Upper lobe of left lung (tissue), 6 donors: ENCODE measurements at regions not wholly inside any gene's neighbourhood (a gene's known extent, or its start where the extent isn't known, plus 50 kb on each side); places are given as distances from the start of the nearest gene placed in this dataset.

Experiments used
- ATAC-seq, 2 donors: fragments of 200-7000 bp; cut with Tn5 transposase; one replicate each; pipeline ENCODE4 v1.9.1; 2022; ENCODE audit warnings: mild to moderate bottlenecking in 2 of 2, moderate library complexity in 2 of 2; ENCODE audit not compliant: low FRiP score in 2 of 2
- DNase-seq, 2 donors: peaks; one replicate each; pipeline ENCODE4 v3.0.0-alpha.2; 2019 to 2020
- H3K27ac ChIP-seq, 4 donors: fragments of 200-600 bp; sonication (generic); one replicate each; pipeline ENCODE4 v1.5.1; 2016 to 2019
- H3K27me3 ChIP-seq, 4 donors: fragments of 200-600 bp; sonication (generic); one replicate each; pipeline ENCODE4 v1.5.1; 2017 to 2019
- H3K36me3 ChIP-seq, 4 donors: fragments of 200-600 bp; sonication (generic); one replicate each; pipeline ENCODE4 v1.5.1; 2016 to 2019
- H3K4me1 ChIP-seq, 4 donors: fragments of 200-600 bp; sonication (generic); one replicate each; pipeline ENCODE4 v1.5.1; 2018 to 2019
- H3K4me3 ChIP-seq, 4 donors: fragments of 200-600 bp; sonication (generic); one replicate each; pipeline ENCODE4 v1.5.1; 2017 to 2019; ENCODE audit warnings: mild to moderate bottlenecking in 2 of 4, moderate library complexity in 1 of 4
- H3K9me3 ChIP-seq, 4 donors: fragments of 200-600 bp; sonication (generic); one replicate each; pipeline ENCODE4 v1.5.1; 2018 to 2019
- EP300 ChIP-seq, 4 donors: sonication (generic); formaldehyde crosslinking; IDR thresholded peaks; one replicate each; pipeline ENCODE4 v1.5.1; 2017; ENCODE audit warnings: antibody characterized with exemption in 4 of 4, control low read depth in 2 of 4
- POLR2A ChIP-seq, 4 donors: fragments of 450-650 bp; IDR thresholded peaks; one replicate each; pipeline ENCODE4 v1.5.1; 2016 to 2017; ENCODE audit warnings: antibody characterized with exemption in 4 of 4, mild to moderate bottlenecking in 2 of 4
- POLR2AphosphoS5 ChIP-seq, 2 donors: sonication (generic); formaldehyde crosslinking; IDR thresholded peaks; one replicate each; pipeline ENCODE4 v1.5.1; 2017; ENCODE audit warnings: antibody characterized with exemption in 2 of 2
- WGBS, 2 donors: methylation state at CpG; one replicate each; pipeline ENCODE4 v1.1.5; 2017 to 2018; 5-methylcytosine and 5-hydroxymethylcytosine counted together
- TF ChIP-seq, protein P1 (sequence below), 6 experiments: fragments of 450-650 bp in 4 of 6; fragments of 200-600 bp in 2 of 6; sonication (generic) in 2 of 6; IDR thresholded peaks; one replicate each; pipeline ENCODE4 v1.5.1; 2016 to 2019; ENCODE audit warnings: antibody characterized with exemption in 6 of 6
- donor health status: DM: no; HTN: no; CAD: no; lungs with moderate emphysema.
- donor health status: DM: no; HTN: yes; CAD: no; lungs with severe emphysema.

DNA sequence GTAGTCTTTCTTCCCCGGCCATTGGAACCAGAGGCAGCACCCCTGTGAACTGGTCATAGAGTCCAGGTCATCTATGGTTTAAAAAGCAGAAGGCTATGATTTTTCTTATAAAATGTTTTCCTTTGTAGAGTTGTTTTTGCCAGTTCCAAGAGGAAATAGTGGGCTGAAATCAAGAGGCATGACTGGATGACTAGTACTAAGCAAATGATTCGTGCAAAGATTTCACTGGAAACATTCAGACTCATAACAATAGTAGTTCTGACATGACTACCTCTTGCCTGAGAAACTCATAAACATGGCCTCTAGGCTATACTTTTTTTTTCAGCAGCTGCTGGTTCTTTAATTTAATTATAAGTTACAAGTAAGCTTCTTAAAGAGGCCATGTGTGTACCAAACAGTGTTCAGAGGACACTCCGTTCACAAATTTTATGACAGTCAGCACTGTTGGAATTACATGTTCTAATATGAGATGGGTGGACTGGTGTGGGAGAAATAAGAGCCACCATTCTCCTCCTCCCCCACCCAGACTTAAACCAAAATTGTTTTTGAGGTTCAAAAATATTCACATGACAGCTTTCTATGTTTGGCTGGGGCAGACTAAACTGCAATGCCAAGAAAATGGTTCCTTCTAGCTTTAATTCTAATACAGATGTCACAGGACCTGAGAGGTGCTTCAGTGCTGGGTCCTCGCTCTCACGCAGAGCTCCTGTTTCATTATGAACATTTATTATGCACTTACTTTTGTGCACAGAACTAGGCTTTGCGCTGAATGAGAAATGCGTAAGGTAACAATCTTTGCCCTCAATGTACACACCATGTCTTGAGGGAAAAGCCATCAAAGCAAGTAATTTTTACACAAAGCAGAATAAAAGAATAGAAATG, 147.5 kb downstream of the ZC3H11B start:
- WGBS, 2 donors: 93% methylated on average over 7 of the region's 7 CpGs
- Histone ChIP-seq H3K4me1 (no peaks in the 10 kb centered on the region), H3K4me3 (no peak overlapping the region), H3K27ac (no peak overlapping the region), H3K9me3 (no peaks in the 10 kb centered on the region), H3K27me3 (no peaks in the 10 kb centered on the region), H3K36me3 (no peaks in the 10 kb centered on the region)
- DNase-seq: no peak
- ATAC-seq: no peak
- TF ChIP-seq POLR2AphosphoS5 (IDR thresholded peaks at IDR 0.05): no peak
- TF ChIP-seq, protein P1, sequence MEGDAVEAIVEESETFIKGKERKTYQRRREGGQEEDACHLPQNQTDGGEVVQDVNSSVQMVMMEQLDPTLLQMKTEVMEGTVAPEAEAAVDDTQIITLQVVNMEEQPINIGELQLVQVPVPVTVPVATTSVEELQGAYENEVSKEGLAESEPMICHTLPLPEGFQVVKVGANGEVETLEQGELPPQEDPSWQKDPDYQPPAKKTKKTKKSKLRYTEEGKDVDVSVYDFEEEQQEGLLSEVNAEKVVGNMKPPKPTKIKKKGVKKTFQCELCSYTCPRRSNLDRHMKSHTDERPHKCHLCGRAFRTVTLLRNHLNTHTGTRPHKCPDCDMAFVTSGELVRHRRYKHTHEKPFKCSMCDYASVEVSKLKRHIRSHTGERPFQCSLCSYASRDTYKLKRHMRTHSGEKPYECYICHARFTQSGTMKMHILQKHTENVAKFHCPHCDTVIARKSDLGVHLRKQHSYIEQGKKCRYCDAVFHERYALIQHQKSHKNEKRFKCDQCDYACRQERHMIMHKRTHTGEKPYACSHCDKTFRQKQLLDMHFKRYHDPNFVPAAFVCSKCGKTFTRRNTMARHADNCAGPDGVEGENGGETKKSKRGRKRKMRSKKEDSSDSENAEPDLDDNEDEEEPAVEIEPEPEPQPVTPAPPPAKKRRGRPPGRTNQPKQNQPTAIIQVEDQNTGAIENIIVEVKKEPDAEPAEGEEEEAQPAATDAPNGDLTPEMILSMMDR (IDR thresholded peaks at IDR 0.05): no peak
- TF ChIP-seq EP300 (IDR thresholded peaks at IDR 0.05): no peak
- no peak for TF ChIP-seq POLR2A (IDR thresholded peaks at IDR 0.05)

DNA sequence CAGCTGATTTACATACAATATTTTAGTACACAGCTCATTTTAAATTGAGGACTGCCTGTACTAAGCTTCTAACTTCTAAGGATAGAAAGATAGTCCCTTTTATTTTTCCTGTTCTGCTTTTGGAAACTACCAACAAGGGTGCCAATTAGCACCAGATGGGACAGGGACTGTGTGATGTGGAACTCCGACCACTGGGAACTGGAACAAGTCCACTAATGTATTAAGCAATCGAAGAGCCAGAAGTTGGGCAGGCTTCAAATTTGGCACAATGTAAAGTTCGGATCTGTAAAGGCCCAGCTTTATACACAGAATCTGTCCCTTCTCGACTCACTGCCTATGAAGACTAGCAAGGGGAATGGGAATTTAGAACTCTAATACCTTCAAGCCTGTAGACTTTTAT, 149.3 kb downstream of the ZC3H11B start:
- Histone ChIP-seq H3K9me3 (no peaks in the 10 kb centered on the region), H3K27ac (no peak overlapping the region), H3K4me3 (no peak overlapping the region), H3K27me3 (no peaks in the 10 kb centered on the region), H3K36me3 (no peaks in the 10 kb centered on the region), H3K4me1 (no peaks in the 10 kb centered on the region)
- WGBS, 2 donors: 66 to 75% methylated on average over 4 of the region's 4 CpGs
- peak in 1 of 2 donors; percentile 31 for ATAC-seq
- no peak for TF ChIP-seq POLR2AphosphoS5 (IDR thresholded peaks at IDR 0.05)
- TF ChIP-seq POLR2A (IDR thresholded peaks at IDR 0.05): no peak
- TF ChIP-seq, protein P1 (IDR thresholded peaks at IDR 0.05): no peak
- no peak for TF ChIP-seq EP300 (IDR thresholded peaks at IDR 0.05)
- DNase-seq: no peak

DNA sequence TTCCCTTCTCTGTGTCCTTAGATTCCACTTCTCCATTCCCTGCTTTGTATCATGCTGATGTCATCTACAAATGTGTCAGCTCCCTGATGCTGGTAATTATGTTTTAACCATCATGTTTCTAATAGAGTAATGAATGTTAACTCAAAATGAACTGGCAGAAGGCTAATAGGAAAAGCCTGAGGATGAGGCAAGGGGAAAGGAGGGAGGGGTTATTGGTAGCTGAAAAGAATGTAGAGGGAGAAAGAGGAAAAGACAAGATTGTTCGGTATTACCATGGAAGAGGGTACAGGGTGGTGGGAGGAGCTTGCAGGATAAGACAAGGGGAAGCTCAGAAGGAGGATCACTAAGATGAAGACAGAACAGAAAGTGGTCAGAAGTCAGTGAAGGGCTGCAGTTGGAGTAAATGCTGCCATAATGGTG, 150.9 kb downstream of the ZC3H11B start:
- no peaks in the 10 kb centered on the region for H3K9me3 ChIP-seq
- 81 to 84% methylated on average over 1 of the region's 1 CpG for WGBS, 2 donors
- ATAC-seq: peak in 1 of 2 donors; percentile 25

DNA sequence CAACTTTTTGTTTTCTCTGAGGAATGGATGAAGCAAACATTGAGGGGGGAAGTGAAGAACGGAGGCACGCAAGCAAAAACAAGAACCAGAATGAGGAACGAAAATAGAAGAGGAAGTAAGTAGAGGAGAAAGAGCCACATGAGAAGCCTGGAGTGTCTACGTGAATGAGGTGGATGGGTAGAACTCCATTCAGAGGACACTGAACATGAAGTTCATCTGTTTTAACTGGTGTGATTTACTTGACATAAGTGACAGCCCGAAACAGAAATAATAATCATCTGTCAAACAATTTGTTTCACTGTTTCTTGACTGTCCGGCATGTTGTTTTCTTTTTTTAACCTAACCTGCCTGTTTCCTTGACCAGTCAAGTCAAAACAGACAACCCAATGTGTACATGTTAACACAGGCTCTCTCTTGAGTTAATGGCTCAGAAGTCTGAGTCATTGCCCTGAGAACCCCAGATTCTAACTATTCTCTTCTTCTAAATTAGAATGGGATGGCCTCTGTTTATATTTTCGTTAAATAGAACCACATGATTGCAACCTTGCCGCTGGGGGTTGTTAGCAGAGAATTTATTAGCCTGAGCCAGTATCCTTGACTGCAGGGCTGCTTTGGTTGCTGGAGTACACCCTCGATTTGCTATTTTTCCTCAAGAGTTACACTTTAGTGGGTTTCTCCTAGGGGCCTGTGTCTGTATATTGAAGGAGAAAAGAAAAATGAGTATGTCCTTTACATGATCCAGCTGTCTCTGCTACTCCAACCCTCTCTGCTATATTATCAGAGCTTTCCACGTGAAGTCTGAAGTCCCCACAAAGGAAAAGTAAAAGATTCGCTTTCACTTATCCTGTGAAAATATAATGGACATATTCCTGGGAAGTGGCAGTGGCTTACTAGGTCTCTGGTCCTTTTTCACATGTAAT, 151.7 kb downstream of the ZC3H11B start:
- Histone ChIP-seq H3K9me3 (no peaks in the 10 kb centered on the region), H3K36me3 (no peaks in the 10 kb centered on the region), H3K4me3 (no peak overlapping the region), H3K27ac (peak overlapping the region in 2 of 4 donors; percentile 21 to 38), H3K27me3 (no peaks in the 10 kb centered on the region), H3K4me1 (no peaks in the 10 kb centered on the region)
- WGBS, 2 donors: 51 to 70% methylated on average over 11 of the region's 11 CpGs
- TF ChIP-seq, protein P1 (IDR thresholded peaks at IDR 0.05): no peak
- no peak for TF ChIP-seq EP300 (IDR thresholded peaks at IDR 0.05)
- DNase-seq (no peak), ATAC-seq (peak in 1 of 2 donors; percentile 84)

More for the DNA sequence above, 150.9 kb downstream of the ZC3H11B start:
- no peak overlapping the region for H3K4me3 ChIP-seq
- no peak for DNase-seq
- peak overlapping the region in 1 of 4 donors; percentile 27 for H3K27ac ChIP-seq
- H3K27me3 ChIP-seq: no peaks in the 10 kb centered on the region
- no peak for TF ChIP-seq POLR2AphosphoS5 (IDR thresholded peaks at IDR 0.05)
- TF ChIP-seq, protein P1 (IDR thresholded peaks at IDR 0.05): no peak
- TF ChIP-seq EP300 (IDR thresholded peaks at IDR 0.05): no peak
- TF ChIP-seq POLR2A (IDR thresholded peaks at IDR 0.05): no peak
- H3K4me1 ChIP-seq: no peaks in the 10 kb centered on the region
- H3K36me3 ChIP-seq: no peaks in the 10 kb centered on the region
